ENCODE measurements at regions not wholly inside any gene's neighbourhood (a gene's known extent, or its start where the extent isn't known, plus 50 kb on each side); places are given as distances from the start of the nearest gene placed in this dataset.

- DNase-seq (ENCODE audit: low spot score): no peak
Observed at GRCh38 chr1:108082738-108083562, 117.2 kb downstream of the SLC25A24 start.

GRCh38 chr1:108082001-108082400 lies 117.0 kb upstream of the VAV3 start:
- no peak for DNase-seq (ENCODE audit: low spot score)

GRCh38 chr1:108080448-108080847 lies 115.5 kb upstream of the VAV3 start:
- DNase-seq (ENCODE audit: low spot score): no peak

- DNase-seq (ENCODE audit: low spot score): no peak
Observed at GRCh38 chr1:108079440-108080025, 114.6 kb upstream of the VAV3 start.

GRCh38 chr1:108077991-108078390 lies 113.0 kb upstream of the VAV3 start:
- no peak for DNase-seq (ENCODE audit: low spot score)

- DNase-seq (ENCODE audit: low spot score): no peak
Observed at GRCh38 chr1:108075055-108075454, 110.1 kb upstream of the VAV3 start.

GRCh38 chr1:108072776-108073175 lies 107.8 kb upstream of the VAV3 start:
- no peak for DNase-seq (ENCODE audit: low spot score)

- DNase-seq (ENCODE audit: low spot score): no peak
Observed at GRCh38 chr1:108072212-108072611, 107.2 kb upstream of the VAV3 start.

- DNase-seq (ENCODE audit: low spot score): no peak
Observed at GRCh38 chr1:108071601-108072000, 106.6 kb upstream of the VAV3 start.

GRCh38 chr1:108070662-108071061 lies 105.7 kb upstream of the VAV3 start:
- no peak for DNase-seq (ENCODE audit: low spot score)

GRCh38 chr1:108067884-108068540 lies 103.0 kb upstream of the VAV3 start:
- no peak for DNase-seq (ENCODE audit: low spot score)

GRCh38 chr1:108066808-108067207 lies 101.8 kb upstream of the VAV3 start:
- no peak for DNase-seq (ENCODE audit: low spot score)

- DNase-seq (ENCODE audit: low spot score): no peak
Observed at GRCh38 chr1:108064255-108064654, 99.3 kb upstream of the VAV3 start.

GRCh38 chr1:108063703-108064102 lies 98.7 kb upstream of the VAV3 start:
- DNase-seq (ENCODE audit: low spot score): no peak

- DNase-seq (ENCODE audit: low spot score): no peak
Observed at GRCh38 chr1:108059945-108060344, 95.0 kb upstream of the VAV3 start.

GRCh38 chr1:108057541-108057940 lies 92.6 kb upstream of the VAV3 start:
- DNase-seq (ENCODE audit: low spot score): no peak

GRCh38 chr1:108056436-108056990 lies 91.5 kb upstream of the VAV3 start:
- no peak for DNase-seq (ENCODE audit: low spot score)

- no peak for DNase-seq (ENCODE audit: low spot score)
Observed at GRCh38 chr1:108055387-108055786, 90.4 kb upstream of the VAV3 start.

- no peak for DNase-seq (ENCODE audit: low spot score)
Observed at GRCh38 chr1:108054396-108054795, 89.4 kb upstream of the VAV3 start.

GRCh38 chr1:108053270-108054013 lies 88.5 kb upstream of the VAV3 start:
- no peak for DNase-seq (ENCODE audit: low spot score)

- no peak for DNase-seq (ENCODE audit: low spot score)
Observed at GRCh38 chr1:108051631-108052377, 86.8 kb upstream of the VAV3 start.

Data from D341Med (cell line).